ENCODE measurements at regions not wholly inside any gene's neighbourhood (a gene's known extent, or its start where the extent isn't known, plus 50 kb on each side); places are given as distances from the start of the nearest gene placed in this dataset.
"Not testable (repeated sequence)": the region's sequence is repeated elsewhere in the genome, so short reads cannot be mapped to it uniquely, and the experiment has no call there.

- no peak for FAIRE-seq
These were observed 111.2 kb downstream of the THBS2 start for GRCh38 chr6:169142538-169142844.

- FAIRE-seq = no peak
These were observed 111.7 kb downstream of the THBS2 start for GRCh38 chr6:169141671-169142537.

GRCh38 chr6:169140986-169141495 is 112.6 kb downstream of the THBS2 start:
- FAIRE-seq = no peak

- no peak for FAIRE-seq
These were observed 114.3 kb downstream of the THBS2 start for GRCh38 chr6:169139179-169139971.

GRCh38 chr6:169132352-169132940 is 121.2 kb downstream of the THBS2 start:
- FAIRE-seq = no peak

- no peak for FAIRE-seq
These were observed 122.3 kb downstream of the THBS2 start for GRCh38 chr6:169131390-169131789.

- FAIRE-seq = no peak
These were observed 123.5 kb downstream of the THBS2 start for GRCh38 chr6:169130113-169130512.

- FAIRE-seq = no peak
These were observed 132.6 kb downstream of the THBS2 start for GRCh38 chr6:169121013-169121412.

- FAIRE-seq = no peak
These were observed 134.0 kb downstream of the THBS2 start for GRCh38 chr6:169119669-169120068.

- FAIRE-seq = no peak
These were observed 135.3 kb downstream of the THBS2 start for GRCh38 chr6:169118346-169118830.

GRCh38 chr6:169117663-169118062 is 136.0 kb downstream of the THBS2 start:
- FAIRE-seq = no peak

GRCh38 chr6:169115632-169116031 is 138.0 kb downstream of the THBS2 start:
- FAIRE-seq = no peak

- not testable (repeated sequence) for FAIRE-seq
These were observed 139.0 kb downstream of the THBS2 start for GRCh38 chr6:169114632-169115031.

- no peak for FAIRE-seq
These were observed 140.9 kb downstream of the THBS2 start for GRCh38 chr6:169112483-169113320.

GRCh38 chr6:169111203-169111602 is 142.4 kb downstream of the THBS2 start:
- FAIRE-seq = no peak

GRCh38 chr6:169109411-169110220 is 144.0 kb downstream of the THBS2 start:
- FAIRE-seq = no peak

GRCh38 chr6:169108753-169109152 is 144.9 kb downstream of the THBS2 start:
- FAIRE-seq = no peak

GRCh38 chr6:169106176-169106575 is 147.5 kb downstream of the THBS2 start:
- no peak for FAIRE-seq

- no peak for FAIRE-seq
These were observed 151.7 kb downstream of the THBS2 start for GRCh38 chr6:169101981-169102380.

GRCh38 chr6:169101036-169101805 is 152.4 kb downstream of the THBS2 start:
- FAIRE-seq = no peak

Data from islet of Langerhans (tissue), 1 donor.